Ectodermal cell (in vitro differentiated cells): ENCODE measurements at regions not wholly inside any gene's neighbourhood (a gene's known extent, or its start where the extent isn't known, plus 50 kb on each side); places are given as distances from the start of the nearest gene placed in this dataset.

Source experiments
- H3K27ac ChIP-seq: 2 replicates; pipeline ENCODE4 v1.7.0; 2013; ENCODE audit warnings: mild to moderate bottlenecking, low read depth, low read length; ENCODE audit not compliant: insufficient read depth, poor library complexity, severe bottlenecking
- H3K27me3 ChIP-seq: 2 replicates; pipeline ENCODE4 v1.7.0; 2013; ENCODE audit warnings: mild to moderate bottlenecking, low read length; ENCODE audit not compliant: insufficient read depth, control insufficient read depth, poor library complexity, severe bottlenecking
- H3K36me3 ChIP-seq: one replicate; pipeline ENCODE4 v1.7.0; 2013; ENCODE audit warnings: low read length; ENCODE audit not compliant: control insufficient read depth, insufficient read depth
- H3K4me1 ChIP-seq: one replicate; pipeline ENCODE4 v1.7.0; 2013; ENCODE audit warnings: low read length; ENCODE audit not compliant: control insufficient read depth, insufficient read depth
- H3K4me3 ChIP-seq: 2 replicates; pipeline ENCODE4 v1.7.0; 2013; ENCODE audit warnings: low read depth, low read length, control low read depth; ENCODE audit not compliant: insufficient read depth
- H3K9me3 ChIP-seq: 2 replicates; pipeline ENCODE4 v1.7.0; 2013; ENCODE audit warnings: mild to moderate bottlenecking, low read length, moderate library complexity; ENCODE audit not compliant: control insufficient read depth
- WGBS, 2 experiments: methylation state at CpG; one replicate each; pipeline ENCODE4 v1.1.7; 2013; ENCODE audit warnings: missing lambda C conversion rate in 2 of 2; 5-methylcytosine and 5-hydroxymethylcytosine counted together

DNA sequence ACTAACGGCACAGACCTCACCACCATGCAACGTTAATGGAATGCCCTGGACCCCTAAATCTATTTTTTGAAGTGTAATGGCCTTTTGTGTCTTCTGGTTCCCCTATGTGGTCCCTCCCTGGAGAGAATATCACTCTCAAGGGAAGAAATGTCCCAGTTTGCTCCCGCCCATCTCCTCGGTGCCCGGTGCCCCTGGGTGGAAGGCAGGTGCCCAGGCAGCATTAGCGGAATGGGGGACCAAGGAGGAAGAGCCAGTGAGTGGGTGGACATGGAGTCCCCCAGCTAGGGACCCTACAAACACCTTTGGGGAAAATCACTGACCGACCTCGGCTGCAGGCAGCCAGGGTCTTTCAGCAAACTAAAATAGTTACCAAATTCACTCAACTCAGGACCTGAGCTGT is 212.1 kb upstream of the RTL1 start:
- Histone ChIP-seq H3K4me3 (no peak overlapping the region), H3K27me3 (no peaks in the 10 kb centered on the region), H3K36me3 (no peaks in the 10 kb centered on the region), H3K4me1 (no peaks in the 10 kb centered on the region), H3K9me3 (no peaks in the 10 kb centered on the region), H3K27ac (no peak overlapping the region)
- WGBS, 2 experiments: 86 to 88% methylated on average over 8 of the region's 8 CpGs

DNA sequence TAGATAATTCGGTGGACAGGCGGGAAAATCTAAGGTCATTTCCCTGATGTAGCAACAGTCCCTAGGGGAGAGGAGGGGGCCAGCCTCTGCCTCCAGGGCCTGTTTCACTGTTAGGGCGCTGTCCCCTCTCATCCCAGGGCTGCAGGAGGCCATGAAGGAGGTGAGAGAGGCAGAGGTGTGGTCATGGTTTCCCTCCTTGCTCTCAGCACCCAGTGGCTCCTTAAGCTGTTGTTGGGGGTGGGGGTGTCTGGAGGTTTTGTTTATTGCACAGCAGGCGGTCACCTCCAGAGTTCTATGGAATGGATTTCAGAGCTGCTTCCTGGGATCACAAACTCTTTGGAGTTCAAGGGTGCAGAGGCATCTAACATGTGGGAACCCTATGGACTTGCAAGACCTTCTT is 212.5 kb upstream of the RTL1 start:
- Histone ChIP-seq H3K27ac (no peak overlapping the region), H3K4me1 (no peaks in the 10 kb centered on the region), H3K9me3 (no peaks in the 10 kb centered on the region), H3K36me3 (no peaks in the 10 kb centered on the region), H3K27me3 (no peaks in the 10 kb centered on the region), H3K4me3 (no peak overlapping the region)
- 73 to 81% methylated on average over 4 of the region's 4 CpGs for WGBS, 2 experiments

DNA sequence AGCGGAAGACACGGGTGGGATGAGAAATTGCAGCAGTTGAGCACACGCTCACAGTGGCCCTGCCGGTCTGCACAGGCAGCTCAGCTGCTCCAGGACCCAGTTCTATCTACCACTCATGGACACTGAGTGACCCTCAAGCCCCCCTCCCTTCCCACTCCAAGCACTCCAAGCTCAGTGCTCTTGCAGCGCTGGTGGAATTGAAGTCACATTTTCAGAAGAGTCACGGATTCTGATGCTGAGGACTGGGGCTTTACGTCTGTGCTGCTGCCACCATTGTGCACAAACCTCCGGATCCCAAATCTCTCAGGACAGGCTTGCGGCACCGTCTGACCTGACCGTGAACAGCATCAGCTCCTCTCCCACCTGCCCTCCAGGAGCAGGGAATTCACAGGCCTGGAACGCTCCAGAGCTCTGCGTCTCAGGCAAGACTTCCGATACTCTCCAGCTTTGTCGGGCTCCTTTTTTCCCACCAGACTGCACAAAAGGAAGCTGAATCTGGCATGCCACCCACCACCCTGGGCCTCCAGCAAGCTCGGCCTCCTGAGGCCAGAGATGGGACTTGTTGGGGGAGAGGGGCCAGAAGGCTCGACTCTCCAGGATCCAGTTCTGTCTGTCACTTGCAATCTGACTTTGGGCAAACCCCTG is 213.1 kb upstream of the RTL1 start:
- H3K9me3 ChIP-seq: no peaks in the 10 kb centered on the region
- no peaks in the 10 kb centered on the region for H3K4me1 ChIP-seq
- H3K4me3 ChIP-seq: no peak overlapping the region
- no peaks in the 10 kb centered on the region for H3K27me3 ChIP-seq
- WGBS, 2 experiments: 87% methylated on average over 17 of the region's 17 CpGs
- H3K36me3 ChIP-seq: no peaks in the 10 kb centered on the region
- no peak overlapping the region for H3K27ac ChIP-seq

DNA sequence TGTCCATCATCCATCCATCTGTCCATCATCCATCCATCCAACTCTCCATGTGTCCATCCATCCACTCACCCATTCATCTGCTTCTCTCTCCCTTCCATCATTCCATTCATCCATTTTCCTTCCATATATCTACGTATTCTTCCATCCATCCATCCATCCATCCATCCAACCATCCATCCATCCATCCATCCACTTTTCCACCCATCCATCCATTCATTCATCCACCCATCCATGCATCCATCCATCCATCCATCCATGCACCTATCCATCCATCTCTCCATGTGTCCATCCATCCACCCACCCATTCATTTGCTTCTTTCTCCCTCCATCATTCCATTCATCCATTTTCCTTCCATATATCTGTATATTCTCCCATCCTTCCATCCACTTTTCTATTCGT is 214.0 kb upstream of the RTL1 start:
- H3K9me3 ChIP-seq: no peaks in the 10 kb centered on the region
- WGBS, 2 experiments: 86 to 91% methylated on average over 2 of the region's 2 CpGs

DNA sequence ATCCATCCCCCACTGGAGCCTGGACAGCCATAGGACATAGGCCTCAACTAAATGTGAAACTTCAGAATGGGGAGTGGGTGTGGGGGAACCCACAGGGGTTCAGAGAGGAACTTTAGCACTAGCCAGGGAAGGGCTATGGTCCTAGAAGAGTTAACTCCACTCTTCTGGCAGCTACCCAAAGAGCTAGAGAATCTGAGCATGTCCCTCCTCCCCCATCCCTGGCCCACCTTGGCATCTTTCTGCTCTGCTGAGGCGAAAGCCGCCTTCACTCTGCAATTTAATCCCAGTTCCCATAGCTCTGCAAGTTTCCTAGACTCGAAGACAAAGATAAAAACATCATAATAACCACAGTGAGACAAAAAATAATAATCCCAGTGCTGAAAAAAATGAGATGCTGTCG is 214.7 kb upstream of the RTL1 start:
- no peak overlapping the region for H3K4me3 ChIP-seq
- H3K27me3 ChIP-seq: no peaks in the 10 kb centered on the region
- H3K27ac ChIP-seq: no peak overlapping the region
- H3K36me3 ChIP-seq: no peaks in the 10 kb centered on the region
- 79 to 81% methylated on average over 4 of the region's 4 CpGs for WGBS, 2 experiments
- H3K9me3 ChIP-seq: no peaks in the 10 kb centered on the region
- no peaks in the 10 kb centered on the region for H3K4me1 ChIP-seq

More for the DNA sequence above, 214.0 kb upstream of the RTL1 start:
- no peak overlapping the region for H3K27ac ChIP-seq
- H3K4me1 ChIP-seq: no peaks in the 10 kb centered on the region
- no peak overlapping the region for H3K4me3 ChIP-seq
- no peaks in the 10 kb centered on the region for H3K27me3 ChIP-seq
- H3K36me3 ChIP-seq: no peaks in the 10 kb centered on the region

DNA sequence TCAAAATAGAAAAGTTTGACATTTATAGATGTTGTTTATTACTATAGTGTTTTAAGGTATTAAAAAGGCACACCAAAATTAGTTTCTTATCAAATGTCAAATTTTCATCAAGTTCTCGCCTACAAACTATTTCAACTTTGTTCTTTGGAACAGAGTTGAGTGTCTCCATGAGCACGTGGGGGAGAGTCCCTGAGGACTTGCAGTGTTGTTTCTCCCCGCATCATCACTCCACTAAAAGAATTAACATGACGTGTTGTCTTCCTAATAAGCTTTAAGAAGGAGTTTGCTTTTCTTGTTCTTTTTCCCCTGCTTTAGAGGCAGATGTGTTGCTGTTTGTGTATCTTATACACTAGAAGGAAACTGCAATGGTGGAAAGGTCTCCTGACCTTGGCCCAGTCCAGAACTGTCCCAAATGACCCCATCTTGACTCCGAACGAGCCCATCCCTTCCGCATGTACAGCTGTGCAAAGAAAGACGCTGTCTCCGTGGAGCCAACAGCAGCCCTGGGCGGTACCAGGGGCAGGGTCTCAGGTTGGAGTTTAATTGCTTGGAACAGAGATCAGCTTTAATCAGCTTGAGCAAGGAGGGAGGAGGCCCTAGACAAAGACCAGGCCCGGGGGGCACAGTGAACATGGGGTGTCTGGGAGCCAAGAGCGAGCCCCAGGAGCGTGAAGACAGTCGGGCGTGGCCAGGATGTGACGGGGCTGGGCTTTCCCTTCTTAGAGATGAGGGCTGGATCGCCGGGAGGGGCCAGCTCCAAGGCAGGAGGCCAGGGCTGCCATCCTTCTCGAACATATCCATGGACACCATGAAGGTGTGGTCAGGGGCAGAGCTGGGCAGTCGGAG is 215.4 kb upstream of the RTL1 start:
- no peaks in the 10 kb centered on the region for H3K36me3 ChIP-seq
- WGBS, 2 experiments: 91 to 93% methylated on average over 20 of the region's 20 CpGs
- no peaks in the 10 kb centered on the region for H3K9me3 ChIP-seq
- no peaks in the 10 kb centered on the region for H3K27me3 ChIP-seq
- H3K4me1 ChIP-seq: no peaks in the 10 kb centered on the region
- H3K27ac ChIP-seq: no peak overlapping the region
- no peak overlapping the region for H3K4me3 ChIP-seq

DNA sequence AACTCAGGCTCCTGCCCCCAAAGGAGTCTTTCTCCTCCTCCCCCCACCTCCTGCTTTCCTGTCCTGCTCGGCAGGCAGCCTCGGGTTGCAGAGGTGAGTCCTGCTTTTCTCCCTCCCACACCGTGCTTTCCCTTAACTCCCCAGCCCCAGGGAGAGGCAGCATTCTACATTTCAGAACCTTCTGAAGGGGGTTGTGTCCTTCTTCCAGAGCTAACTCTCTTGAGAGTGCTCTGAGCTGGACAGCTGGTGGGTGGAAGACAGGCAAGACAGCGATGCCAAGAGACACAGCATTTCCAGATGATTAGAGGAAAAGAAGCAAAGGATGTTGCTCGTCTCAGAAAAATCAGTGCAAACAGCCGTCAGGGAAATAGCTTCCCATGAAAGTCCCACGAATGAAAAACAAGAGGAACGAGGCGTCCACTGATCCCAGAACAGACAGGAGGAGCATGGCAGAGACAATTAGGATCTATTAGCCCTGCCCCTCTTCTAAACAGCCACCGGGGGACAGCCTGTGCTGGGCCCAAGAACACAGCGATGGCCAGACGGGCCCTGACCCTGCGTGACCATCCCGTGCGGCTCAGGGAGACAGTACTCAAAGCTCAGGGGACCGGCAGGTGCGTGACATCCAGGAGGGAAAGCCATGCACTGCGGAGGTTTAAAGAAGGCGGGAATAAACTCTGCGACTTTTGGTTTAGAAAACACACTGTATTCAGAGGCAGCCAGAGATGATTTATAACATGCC is 216.5 kb upstream of the RTL1 start:
- Histone ChIP-seq H3K27ac (no peak overlapping the region), H3K27me3 (no peaks in the 10 kb centered on the region), H3K4me1 (no peaks in the 10 kb centered on the region), H3K4me3 (no peak overlapping the region), H3K9me3 (no peaks in the 10 kb centered on the region), H3K36me3 (no peaks in the 10 kb centered on the region)
- 77 to 79% methylated on average over 20 of the region's 20 CpGs for WGBS, 2 experiments

DNA sequence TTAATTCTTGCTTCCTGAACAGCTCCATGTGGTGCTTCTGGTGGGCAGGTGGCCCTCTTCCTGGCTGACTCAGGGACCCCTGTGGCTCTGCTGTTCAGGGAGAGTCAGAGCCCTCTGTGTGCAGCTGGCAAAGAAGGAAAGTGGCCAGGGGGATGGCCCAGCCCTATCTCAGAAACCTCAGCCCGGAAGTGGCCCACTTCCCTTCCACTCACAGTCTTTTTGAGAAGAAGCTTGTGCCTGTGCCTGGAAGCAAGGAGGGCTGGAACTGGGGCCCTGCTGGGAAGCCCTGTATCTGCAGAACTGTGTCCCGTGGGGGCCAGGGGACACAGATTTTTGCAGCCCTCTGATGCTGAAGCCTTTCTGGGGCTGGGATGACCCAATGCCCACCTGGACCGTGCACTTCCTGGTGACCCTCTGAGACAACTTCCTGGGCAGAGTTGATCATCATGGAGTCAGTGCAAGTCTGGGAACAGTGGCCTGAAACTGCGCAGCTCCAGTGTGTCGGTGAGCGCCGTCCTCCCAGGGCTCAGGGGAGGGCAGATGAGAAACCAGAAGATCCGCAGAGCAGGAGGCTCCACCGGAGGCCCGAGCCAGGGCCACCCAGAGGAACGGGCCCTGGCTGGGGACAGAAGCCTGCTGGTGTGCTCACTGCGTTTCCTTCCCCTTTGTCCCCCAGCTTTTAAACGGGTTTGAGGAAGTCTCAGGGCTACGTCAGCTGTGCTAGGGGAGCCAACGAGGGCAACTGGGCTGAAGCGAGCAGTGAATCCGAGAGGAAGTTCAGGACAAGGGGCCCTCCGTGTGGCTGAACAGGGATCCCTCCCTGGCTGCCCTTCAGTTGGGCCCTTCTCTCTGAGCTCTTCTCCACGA is 217.4 kb upstream of the RTL1 start:
- H3K4me1 ChIP-seq: no peaks in the 10 kb centered on the region

DNA sequence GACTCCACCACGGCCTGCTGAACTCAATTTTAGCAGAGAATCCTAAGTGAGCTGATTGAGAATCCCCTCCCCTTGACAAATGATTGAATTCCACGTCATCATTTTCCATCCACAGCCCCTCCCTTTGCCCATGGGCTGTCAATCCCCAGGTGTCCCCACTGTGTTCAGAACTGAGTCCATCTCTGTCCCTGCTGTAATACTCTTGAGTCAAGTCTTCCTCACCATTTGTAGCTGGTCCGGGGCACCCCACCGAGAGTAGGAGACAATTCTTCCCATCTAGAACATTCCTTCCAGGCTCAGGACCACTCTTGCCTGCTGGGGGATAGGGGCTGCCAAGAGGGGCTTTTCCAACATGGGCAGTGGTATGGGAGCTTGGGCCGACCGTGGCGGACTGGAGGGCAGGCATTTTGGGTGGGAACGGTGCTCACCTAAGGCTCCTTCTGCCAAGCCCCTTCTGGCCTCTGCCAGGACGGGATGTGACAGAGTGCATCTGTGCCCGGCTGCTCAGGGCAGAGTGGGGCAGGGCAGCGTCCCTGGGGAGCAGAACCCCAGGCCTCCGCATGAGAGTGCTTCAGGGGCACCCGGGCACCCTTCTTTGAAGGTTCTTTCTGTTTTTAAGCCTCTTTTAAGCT is 218.1 kb upstream of the RTL1 start:
- H3K27me3 ChIP-seq: no peaks in the 10 kb centered on the region
- 93 to 95% methylated on average over 13 of the region's 13 CpGs for WGBS, 2 experiments
- no peaks in the 10 kb centered on the region for H3K4me1 ChIP-seq
- H3K4me3 ChIP-seq: no peak overlapping the region
- H3K36me3 ChIP-seq: no peaks in the 10 kb centered on the region
- no peaks in the 10 kb centered on the region for H3K9me3 ChIP-seq
- H3K27ac ChIP-seq: no peak overlapping the region

More for the DNA sequence above, 217.4 kb upstream of the RTL1 start:
- 89% methylated on average over 19 of the region's 19 CpGs for WGBS, 2 experiments
- Histone ChIP-seq H3K36me3 (no peaks in the 10 kb centered on the region), H3K27me3 (no peaks in the 10 kb centered on the region), H3K4me3 (no peak overlapping the region), H3K27ac (no peak overlapping the region), H3K9me3 (no peaks in the 10 kb centered on the region)
